HFF-Myc (cell line): ENCODE measurements at regions not wholly inside any gene's neighbourhood (a gene's known extent, or its start where the extent isn't known, plus 50 kb on each side); places are given as distances from the start of the nearest gene placed in this dataset.

Source experiments
- DNase-seq: peaks from one replicate; pipeline ENCODE4 v3.0.0-alpha.2; 2011; ENCODE audit warnings: low read depth; ENCODE audit errors: extremely low read depth
- H3K4me3 ChIP-seq: replicated peaks from 2 replicates; pipeline ENCODE4 v1.5.1; 2011; ENCODE audit warnings: low read depth, mild to moderate bottlenecking, control low read depth, low read length
- TF ChIP-seq, protein P1 (sequence below): IDR thresholded peaks from 2 replicates; pipeline ENCODE4 v1.5.1; 2012; ENCODE audit warnings: mild to moderate bottlenecking, low read depth, low read length, control low read depth; ENCODE audit errors: missing control alignments

DNA sequence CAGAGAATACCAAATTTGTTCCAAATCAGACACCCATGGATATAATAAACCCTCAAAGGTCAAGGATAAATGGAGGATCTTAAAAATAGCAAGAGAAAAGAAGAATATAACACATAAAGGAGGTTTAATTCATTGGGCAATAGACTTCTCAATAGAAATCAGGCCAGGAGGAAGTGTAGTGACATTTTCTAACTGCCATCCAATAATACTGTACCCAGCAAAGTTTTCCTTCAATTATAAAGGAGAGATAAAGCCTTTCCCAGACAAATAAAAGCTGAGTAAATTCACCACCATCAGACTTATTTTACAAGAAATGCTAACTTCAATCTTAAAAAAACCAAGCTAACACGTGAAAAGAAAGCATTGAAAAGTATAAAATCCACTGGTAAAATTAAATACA lies 121.6 kb downstream of the MSTN start:
- TF ChIP-seq, protein P1, sequence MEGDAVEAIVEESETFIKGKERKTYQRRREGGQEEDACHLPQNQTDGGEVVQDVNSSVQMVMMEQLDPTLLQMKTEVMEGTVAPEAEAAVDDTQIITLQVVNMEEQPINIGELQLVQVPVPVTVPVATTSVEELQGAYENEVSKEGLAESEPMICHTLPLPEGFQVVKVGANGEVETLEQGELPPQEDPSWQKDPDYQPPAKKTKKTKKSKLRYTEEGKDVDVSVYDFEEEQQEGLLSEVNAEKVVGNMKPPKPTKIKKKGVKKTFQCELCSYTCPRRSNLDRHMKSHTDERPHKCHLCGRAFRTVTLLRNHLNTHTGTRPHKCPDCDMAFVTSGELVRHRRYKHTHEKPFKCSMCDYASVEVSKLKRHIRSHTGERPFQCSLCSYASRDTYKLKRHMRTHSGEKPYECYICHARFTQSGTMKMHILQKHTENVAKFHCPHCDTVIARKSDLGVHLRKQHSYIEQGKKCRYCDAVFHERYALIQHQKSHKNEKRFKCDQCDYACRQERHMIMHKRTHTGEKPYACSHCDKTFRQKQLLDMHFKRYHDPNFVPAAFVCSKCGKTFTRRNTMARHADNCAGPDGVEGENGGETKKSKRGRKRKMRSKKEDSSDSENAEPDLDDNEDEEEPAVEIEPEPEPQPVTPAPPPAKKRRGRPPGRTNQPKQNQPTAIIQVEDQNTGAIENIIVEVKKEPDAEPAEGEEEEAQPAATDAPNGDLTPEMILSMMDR: no peak
- no peak overlapping the region for H3K4me3 ChIP-seq
- DNase-seq: no peak

DNA sequence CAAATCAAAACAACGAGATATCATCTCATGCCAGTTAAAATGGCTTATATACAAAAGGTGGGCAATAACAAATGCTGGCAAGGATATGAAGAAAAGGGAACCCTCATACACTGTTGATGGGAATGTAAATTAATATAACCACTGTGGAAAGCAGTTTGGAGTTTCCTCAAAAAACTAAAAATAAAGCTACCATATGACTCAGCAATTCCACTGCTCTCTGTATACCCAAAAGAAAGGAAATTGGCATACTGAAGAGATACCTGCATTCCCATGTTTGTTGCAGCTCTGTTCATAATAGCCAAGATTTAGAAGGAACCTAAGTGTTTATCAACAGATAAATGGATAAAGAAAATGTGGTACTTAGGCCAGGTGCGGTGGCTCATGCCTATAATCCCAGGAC lies 124.8 kb downstream of the MSTN start:
- no peak overlapping the region for H3K4me3 ChIP-seq
- no peak for DNase-seq
- TF ChIP-seq, protein P1: no peak

DNA sequence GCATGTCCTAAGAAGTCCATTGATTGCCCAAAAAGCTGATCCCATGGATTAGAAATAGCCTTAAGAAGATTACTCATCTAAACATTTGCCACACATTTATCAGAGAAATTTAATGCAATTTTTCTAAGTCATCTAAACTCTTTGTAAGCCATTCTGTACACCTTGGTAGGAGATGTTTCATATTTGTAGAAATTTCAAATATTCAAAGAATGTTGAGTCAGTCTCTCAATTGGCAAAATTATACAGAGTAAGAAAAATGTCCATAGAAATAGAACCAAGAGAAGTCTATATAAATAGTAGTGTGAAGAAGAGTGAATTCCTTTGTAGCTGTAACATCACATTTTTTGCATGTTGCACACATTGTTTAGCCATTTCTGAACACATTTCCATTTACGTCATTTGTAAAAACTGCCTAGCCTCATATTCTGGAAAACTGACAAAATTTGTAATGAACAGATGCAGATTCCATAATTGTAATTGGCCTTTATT lies 128.6 kb downstream of the MSTN start:
- H3K4me3 ChIP-seq: no peak overlapping the region
- peak; percentile 36 for DNase-seq
- TF ChIP-seq, protein P1: no peak

DNA sequence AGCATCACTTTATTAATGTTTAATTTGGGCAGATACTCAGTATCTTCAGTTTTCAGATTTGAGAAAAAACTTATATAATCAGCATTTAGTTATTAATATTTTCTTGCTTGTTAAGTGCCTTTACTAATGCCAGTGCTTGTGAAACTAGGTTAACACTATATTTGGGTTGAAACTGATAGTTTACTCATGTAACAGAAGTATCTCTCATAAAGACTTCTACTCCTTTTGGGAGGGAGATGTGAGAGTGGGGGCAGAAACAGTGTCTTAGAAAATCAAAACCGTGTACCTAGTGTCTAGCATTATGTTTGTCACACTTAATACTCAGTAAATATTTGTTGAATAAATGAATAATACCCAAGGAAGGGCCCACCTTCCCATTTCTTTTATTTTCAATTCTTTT lies 129.5 kb downstream of the MSTN start:
- no peak overlapping the region for H3K4me3 ChIP-seq
- DNase-seq: no peak
- TF ChIP-seq, protein P1: no peak

DNA sequence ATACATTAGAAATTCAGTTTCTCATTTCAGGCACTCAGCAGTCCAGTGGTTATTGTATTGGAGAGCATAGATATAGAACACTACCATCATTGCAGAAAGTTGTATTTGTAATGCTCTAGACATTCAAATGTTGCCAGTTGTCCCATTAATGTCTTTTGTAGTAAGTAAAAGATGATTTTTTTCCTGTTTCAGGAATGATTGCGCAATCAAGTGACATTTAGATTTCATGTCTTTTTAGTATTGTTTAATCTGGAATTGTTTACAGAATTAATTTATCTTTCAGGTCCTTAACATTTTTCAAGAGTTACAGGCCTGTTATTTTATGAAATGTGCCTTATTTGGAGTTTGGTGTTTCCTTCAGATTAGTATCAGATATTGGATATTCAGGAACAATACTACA lies 134.7 kb downstream of the MSTN start:
- no peak overlapping the region for H3K4me3 ChIP-seq
- DNase-seq: no peak
- TF ChIP-seq, protein P1: no peak
